ENCODE measurements at regions not wholly inside any gene's neighbourhood (a gene's known extent, or its start where the extent isn't known, plus 50 kb on each side); places are given as distances from the start of the nearest gene placed in this dataset.

DNA sequence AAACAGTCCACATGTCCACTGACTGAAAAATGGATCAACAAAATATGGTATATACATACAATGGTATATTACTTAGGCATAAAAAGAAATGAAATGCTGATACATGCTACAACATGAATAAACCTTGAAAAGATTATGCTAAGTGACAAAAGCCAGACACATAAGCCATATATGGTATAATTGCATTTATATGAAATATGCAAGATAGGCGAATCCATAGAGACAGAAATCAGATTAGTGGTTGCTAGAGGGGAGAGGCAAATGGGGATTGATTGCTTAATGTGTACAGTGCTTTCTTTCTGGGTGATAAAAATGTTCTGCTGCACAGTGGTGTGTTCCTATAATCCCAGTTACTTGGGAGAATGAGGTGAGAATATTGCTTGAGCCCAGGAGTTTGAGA lies 171.0 kb downstream of the CYP26B1 start:
- Histone ChIP-seq H3K27ac (no peak overlapping the region), H3K27me3 (peaks cover 4% of the 10 kb centered on the region), H3K9me3 (ENCODE audit: low read depth) (no peaks in the 10 kb centered on the region), H3K4me1 (ENCODE audit: low read depth) (no peaks in the 10 kb centered on the region), H3K4me3 (no peak overlapping the region), H3K36me3 (no peaks in the 10 kb centered on the region)
- TF ChIP-seq, protein P1, sequence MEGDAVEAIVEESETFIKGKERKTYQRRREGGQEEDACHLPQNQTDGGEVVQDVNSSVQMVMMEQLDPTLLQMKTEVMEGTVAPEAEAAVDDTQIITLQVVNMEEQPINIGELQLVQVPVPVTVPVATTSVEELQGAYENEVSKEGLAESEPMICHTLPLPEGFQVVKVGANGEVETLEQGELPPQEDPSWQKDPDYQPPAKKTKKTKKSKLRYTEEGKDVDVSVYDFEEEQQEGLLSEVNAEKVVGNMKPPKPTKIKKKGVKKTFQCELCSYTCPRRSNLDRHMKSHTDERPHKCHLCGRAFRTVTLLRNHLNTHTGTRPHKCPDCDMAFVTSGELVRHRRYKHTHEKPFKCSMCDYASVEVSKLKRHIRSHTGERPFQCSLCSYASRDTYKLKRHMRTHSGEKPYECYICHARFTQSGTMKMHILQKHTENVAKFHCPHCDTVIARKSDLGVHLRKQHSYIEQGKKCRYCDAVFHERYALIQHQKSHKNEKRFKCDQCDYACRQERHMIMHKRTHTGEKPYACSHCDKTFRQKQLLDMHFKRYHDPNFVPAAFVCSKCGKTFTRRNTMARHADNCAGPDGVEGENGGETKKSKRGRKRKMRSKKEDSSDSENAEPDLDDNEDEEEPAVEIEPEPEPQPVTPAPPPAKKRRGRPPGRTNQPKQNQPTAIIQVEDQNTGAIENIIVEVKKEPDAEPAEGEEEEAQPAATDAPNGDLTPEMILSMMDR (IDR thresholded peaks at IDR 0.05; ENCODE audit: low read depth, low read length), result no peak
- no peak for DNase-seq (ENCODE audit: low read depth in 1 of 2, low spot score in 1 of 2)

DNA sequence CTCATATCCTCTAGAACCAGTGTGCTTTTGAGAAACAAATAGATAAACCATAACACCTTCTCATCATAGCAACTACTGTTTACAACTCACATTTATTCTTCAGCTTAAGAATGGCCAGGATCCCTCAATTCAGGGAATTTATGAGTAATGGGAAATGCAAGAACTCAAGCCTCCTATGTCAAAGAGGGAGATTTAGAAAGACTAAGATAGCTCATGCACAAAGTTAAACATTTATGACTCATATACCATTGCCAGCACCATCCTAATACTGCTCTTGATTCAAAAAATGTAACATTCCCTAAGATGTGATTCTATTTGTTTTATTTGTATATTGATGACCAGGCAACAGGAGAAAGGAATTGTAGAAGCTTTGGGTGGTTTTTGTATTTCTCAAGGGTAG lies 172.8 kb downstream of the CYP26B1 start:
- H3K4me3 ChIP-seq, result no peak overlapping the region
- TF ChIP-seq, protein P1 (IDR thresholded peaks at IDR 0.05; ENCODE audit: low read depth, low read length), result no peak
- peaks cover 4% of the 10 kb centered on the region for H3K27me3 ChIP-seq
- H3K4me1 ChIP-seq (ENCODE audit: low read depth), result no peaks in the 10 kb centered on the region
- no peaks in the 10 kb centered on the region for H3K36me3 ChIP-seq
- peak in 1 of 2 donors; percentile 64 for DNase-seq (ENCODE audit: low read depth in 1 of 2, low spot score in 1 of 2)
- H3K27ac ChIP-seq, result no peak overlapping the region
- no peaks in the 10 kb centered on the region for H3K9me3 ChIP-seq (ENCODE audit: low read depth)

DNA sequence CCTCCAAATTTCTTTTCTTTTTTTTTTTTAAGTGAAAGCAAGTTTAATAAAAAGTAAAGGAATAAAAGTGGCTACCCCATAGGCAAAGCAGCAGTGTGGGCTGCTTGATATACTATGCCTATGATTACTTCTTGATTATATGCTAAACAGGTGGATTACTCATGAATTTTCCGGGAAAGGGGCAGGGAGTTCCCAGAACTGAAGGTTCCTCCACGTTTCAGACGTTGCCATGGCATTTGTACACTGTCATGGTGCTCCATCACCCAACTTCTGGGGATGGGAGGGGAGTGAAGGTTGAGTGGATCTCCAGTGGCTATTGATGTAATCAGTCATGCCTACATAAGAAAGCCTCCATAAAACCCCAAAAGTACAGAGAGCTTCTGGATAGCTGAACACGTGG lies 176.2 kb downstream of the CYP26B1 start:
- Histone ChIP-seq H3K4me1 (ENCODE audit: low read depth) (no peaks in the 10 kb centered on the region), H3K4me3 (no peak overlapping the region), H3K36me3 (no peaks in the 10 kb centered on the region), H3K9me3 (ENCODE audit: low read depth) (no peaks in the 10 kb centered on the region), H3K27ac (no peak overlapping the region), H3K27me3 (peaks cover 4% of the 10 kb centered on the region)
- TF ChIP-seq, protein P1 (IDR thresholded peaks at IDR 0.05; ENCODE audit: low read depth, low read length), result no peak
- DNase-seq (ENCODE audit: low read depth in 1 of 2, low spot score in 1 of 2), result no peak

DNA sequence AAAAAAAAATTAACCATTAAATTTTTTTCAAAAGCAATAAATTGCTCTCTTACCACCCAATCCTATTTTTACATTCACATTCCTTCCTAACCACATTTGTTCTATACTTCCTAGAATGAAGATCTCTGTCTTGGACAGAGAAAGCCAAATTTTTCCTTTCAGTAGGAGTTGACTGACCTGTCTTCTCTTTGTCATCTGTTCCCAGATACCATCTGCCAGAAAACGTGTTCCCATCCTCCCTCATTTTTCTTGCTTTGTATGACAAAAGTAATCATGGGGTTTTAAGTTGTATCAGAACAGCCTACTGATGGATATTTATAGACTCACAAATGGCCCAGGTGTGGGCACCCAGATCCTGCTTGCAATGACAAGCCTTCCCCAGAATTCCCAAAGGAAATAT lies 182.1 kb downstream of the CYP26B1 start:
- Histone ChIP-seq H3K27ac (no peak overlapping the region), H3K4me1 (ENCODE audit: low read depth) (no peaks in the 10 kb centered on the region), H3K27me3 (no peaks in the 10 kb centered on the region), H3K4me3 (no peak overlapping the region), H3K36me3 (no peaks in the 10 kb centered on the region), H3K9me3 (ENCODE audit: low read depth) (no peaks in the 10 kb centered on the region)
- peak in 1 of 2 donors; percentile 32 for DNase-seq (ENCODE audit: low read depth in 1 of 2, low spot score in 1 of 2)
- TF ChIP-seq, protein P1 (IDR thresholded peaks at IDR 0.05; ENCODE audit: low read depth, low read length), result no peak

DNA sequence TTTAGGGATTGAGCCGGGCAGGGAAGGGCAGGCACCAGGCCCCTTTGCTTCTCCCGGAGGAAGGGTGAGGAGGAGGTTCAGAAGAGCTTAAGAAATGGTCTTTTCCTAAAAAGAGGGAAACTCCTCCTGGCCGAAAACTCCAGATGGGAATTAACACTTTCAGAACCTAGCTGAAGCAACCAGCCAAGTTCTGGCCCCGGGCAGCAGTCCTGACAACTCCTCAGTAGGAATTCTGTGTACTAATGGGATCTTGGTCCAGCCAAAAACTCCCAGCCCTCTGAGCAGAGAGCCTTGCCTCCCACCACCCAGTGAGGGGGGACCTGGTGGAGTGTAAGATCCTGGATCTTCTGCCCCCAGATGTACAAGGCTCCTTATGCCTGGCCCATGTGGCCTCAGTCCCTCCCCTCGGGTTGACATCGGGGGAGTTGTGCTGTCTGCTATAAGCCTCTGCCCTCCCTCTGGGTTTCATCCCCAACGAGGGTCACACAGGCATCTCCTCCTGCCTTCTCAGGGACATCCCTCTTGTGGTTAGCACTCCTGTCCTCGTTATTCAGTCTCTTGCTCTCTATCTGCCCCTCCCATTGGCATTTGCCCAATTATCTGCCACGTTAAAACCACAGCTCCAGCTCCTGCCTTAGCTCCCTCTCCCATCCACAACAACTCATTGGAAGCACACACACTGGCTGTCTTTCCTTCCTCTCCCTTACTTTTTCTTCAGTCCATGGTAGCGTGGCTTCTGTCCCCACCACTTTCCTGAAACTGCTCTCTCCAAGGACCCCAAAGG lies 184.6 kb downstream of the CYP26B1 start:
- TF ChIP-seq, protein P1 (IDR thresholded peaks at IDR 0.05; ENCODE audit: low read depth, low read length), result no peak
- no peaks in the 10 kb centered on the region for H3K9me3 ChIP-seq (ENCODE audit: low read depth)
- H3K27me3 ChIP-seq, result no peaks in the 10 kb centered on the region
- no peak overlapping the region for H3K27ac ChIP-seq
- no peaks in the 10 kb centered on the region for H3K4me1 ChIP-seq (ENCODE audit: low read depth)
- DNase-seq (ENCODE audit: low read depth in 1 of 2, low spot score in 1 of 2), result peak in 1 of 2 donors; percentile 85
- H3K4me3 ChIP-seq, result no peak overlapping the region
- H3K36me3 ChIP-seq, result no peaks in the 10 kb centered on the region
